H9 (cell line): ENCODE measurements at regions not wholly inside any gene's neighbourhood (a gene's known extent, or its start where the extent isn't known, plus 50 kb on each side); places are given as distances from the start of the nearest gene placed in this dataset.

Experiments
- DNase-seq: peaks from one replicate; pipeline ENCODE4 v3.0.0-alpha.2; 2017
- H2AFZ ChIP-seq: one replicate; pipeline ENCODE4 v1.6.1; 2013; ENCODE audit warnings: mild to moderate bottlenecking, low read length, control low read depth, moderate library complexity
- H2AK5ac ChIP-seq: 2 replicates; pipeline ENCODE4 v1.6.1; 2013; ENCODE audit warnings: low read length, control low read depth, mixed read lengths; ENCODE audit not compliant: insufficient read length
- H2BK120ac ChIP-seq: one replicate; pipeline ENCODE4 v1.6.1; 2013; ENCODE audit warnings: low read depth, mild to moderate bottlenecking, low read length, control low read depth, inconsistent platforms; ENCODE audit not compliant: poor library complexity, severe bottlenecking
- H2BK12ac ChIP-seq: 2 replicates; pipeline ENCODE4 v1.6.1; 2013; ENCODE audit warnings: low read length, control low read depth, mixed read lengths, low read depth; ENCODE audit not compliant: insufficient read length
- H2BK15ac ChIP-seq: 2 replicates; pipeline ENCODE4 v1.6.1; 2013; ENCODE audit warnings: low read depth, low read length, control low read depth
- H2BK20ac ChIP-seq: one replicate; pipeline ENCODE4 v1.6.1; 2013; ENCODE audit warnings: low read depth, mild to moderate bottlenecking, low read length, control low read depth, inconsistent platforms; ENCODE audit not compliant: poor library complexity, severe bottlenecking
- H2BK5ac ChIP-seq: 2 replicates; pipeline ENCODE4 v1.6.1; 2013; ENCODE audit warnings: low read length, control low read depth, mixed read lengths; ENCODE audit not compliant: insufficient read length
- H3K14ac ChIP-seq: 2 replicates; pipeline ENCODE4 v1.6.1; 2013; ENCODE audit warnings: low read length, control low read depth; ENCODE audit not compliant: insufficient read depth
- H3K18ac ChIP-seq: 2 replicates; pipeline ENCODE4 v1.6.1; 2013; ENCODE audit warnings: low read depth, mild to moderate bottlenecking, mixed read lengths, low read length, control low read depth; ENCODE audit not compliant: insufficient read length
- H3K23ac ChIP-seq: 2 replicates; pipeline ENCODE4 v1.6.1; 2013; ENCODE audit warnings: low read length, control low read depth, mixed read lengths, low read depth; ENCODE audit not compliant: insufficient read length
- H3K23me2 ChIP-seq: 2 replicates; pipeline ENCODE4 v1.6.1; 2013; ENCODE audit warnings: low read depth, mild to moderate bottlenecking, mixed read lengths, low read length, control low read depth; ENCODE audit not compliant: insufficient read length, poor library complexity, severe bottlenecking
- H3K27ac ChIP-seq: 2 replicates; pipeline ENCODE4 v1.5.1; 2013; ENCODE audit warnings: low read length, control low read depth, mixed read lengths, low read depth; ENCODE audit not compliant: insufficient read length
- H3K27me3 ChIP-seq: 2 replicates; pipeline ENCODE4 v1.6.1; 2013; ENCODE audit warnings: low read length, control low read depth, inconsistent platforms; ENCODE audit not compliant: insufficient read depth
- H3K4ac ChIP-seq: 2 replicates; pipeline ENCODE4 v1.6.1; 2013; ENCODE audit warnings: low read depth, mild to moderate bottlenecking, control low read depth, inconsistent platforms, low read length, moderate library complexity
- H3K4me1 ChIP-seq: 2 replicates; pipeline ENCODE4 v1.6.1; 2013; ENCODE audit warnings: low read length, control low read depth, inconsistent platforms; ENCODE audit not compliant: insufficient read depth
- H3K4me2 ChIP-seq: 2 replicates; pipeline ENCODE4 v1.6.1; 2013; ENCODE audit warnings: low read length, control low read depth, mixed read lengths; ENCODE audit not compliant: insufficient read length, insufficient read depth
- H3K56ac ChIP-seq: 2 replicates; pipeline ENCODE4 v1.6.1; 2013; ENCODE audit warnings: low read depth, mild to moderate bottlenecking, mixed read lengths, low read length, control low read depth; ENCODE audit not compliant: insufficient read length
- H3K79me1 ChIP-seq: 2 replicates; pipeline ENCODE4 v1.6.1; 2013; ENCODE audit warnings: low read depth, mild to moderate bottlenecking, moderate library complexity, low read length, control low read depth, inconsistent platforms; ENCODE audit not compliant: insufficient read depth, poor library complexity, severe bottlenecking
- H3K79me2 ChIP-seq: 2 replicates; pipeline ENCODE4 v1.6.1; 2013; ENCODE audit warnings: low read length, control low read depth, inconsistent platforms; ENCODE audit not compliant: insufficient read depth
- H3K9ac ChIP-seq: 2 replicates; pipeline ENCODE4 v1.6.1; 2013; ENCODE audit warnings: low read length, control low read depth, mixed read lengths; ENCODE audit not compliant: insufficient read length; ENCODE audit errors: extremely low read depth
- H3K9me3 ChIP-seq: one replicate; pipeline ENCODE4 v1.6.1; 2013; ENCODE audit warnings: low read depth, low read length, inconsistent platforms; ENCODE audit not compliant: control insufficient read depth
- H3T11ph ChIP-seq: one replicate; pipeline ENCODE4 v1.6.1; 2013; ENCODE audit warnings: mild to moderate bottlenecking, low read length, control low read depth, inconsistent platforms
- H4K20me1 ChIP-seq: one replicate; pipeline ENCODE4 v1.6.1; 2013; ENCODE audit not compliant: control insufficient read depth, insufficient read length, insufficient read depth
- H4K5ac ChIP-seq: 2 replicates; pipeline ENCODE4 v1.6.1; 2013; ENCODE audit warnings: low read depth, mild to moderate bottlenecking, mixed read lengths, low read length, control low read depth; ENCODE audit not compliant: insufficient read length
- H4K8ac ChIP-seq: replicated peaks from 2 replicates; pipeline ENCODE4 v1.6.1; 2013; ENCODE audit warnings: low read length, control low read depth, mixed read lengths, low read depth; ENCODE audit not compliant: insufficient read length
- H4K91ac ChIP-seq: 2 replicates; pipeline ENCODE4 v1.6.1; 2013; ENCODE audit warnings: low read depth, mild to moderate bottlenecking, moderate library complexity, mixed read lengths, low read length, control low read depth; ENCODE audit not compliant: insufficient read length
- H3K27ac Mint-ChIP-seq, 3 experiments: 2 replicates in 2 of 3; 3 replicates in 1 of 3; pipeline ENCODE4 v1.8.0; 2020 to 2021; ENCODE audit warnings: mixed read lengths in 3 of 3, mild to moderate bottlenecking in 1 of 3, moderate library complexity in 1 of 3
- H3K27me3 Mint-ChIP-seq: 2 replicates; pipeline ENCODE4 v1.8.0; 2021; ENCODE audit warnings: low read depth, mild to moderate bottlenecking, moderate library complexity, mixed read lengths
- H3K36me3 Mint-ChIP-seq, 3 experiments: 2 replicates in 2 of 3; 3 replicates in 1 of 3; pipeline ENCODE4 v1.8.0; 2020 to 2021; ENCODE audit warnings: low read depth in 3 of 3, mixed read lengths in 3 of 3; ENCODE audit not compliant: insufficient read depth in 1 of 3
- H3K4me1 Mint-ChIP-seq, 2 experiments: 2 replicates each; pipeline ENCODE4 v1.8.0; 2020; ENCODE audit warnings: mixed read lengths in 2 of 2
- H3K4me3 Mint-ChIP-seq, 2 experiments: 2 replicates in 1 of 2; 3 replicates in 1 of 2; pipeline ENCODE4 v1.8.0; 2020 to 2021; ENCODE audit warnings: mild to moderate bottlenecking in 2 of 2, mixed read lengths in 2 of 2, moderate library complexity in 1 of 2
- H3K9me3 Mint-ChIP-seq, 2 experiments: 2 replicates in 1 of 2; 3 replicates in 1 of 2; pipeline ENCODE4 v1.8.0; 2020; ENCODE audit warnings: mild to moderate bottlenecking in 2 of 2, mixed read lengths in 2 of 2, moderate library complexity in 1 of 2
- WGBS: extraction: QIAGEN DNeasy Blood & Tissue Kit; methylation state at CpG from one replicate; pipeline ENCODE4 v1.1.7; 2013; ENCODE audit warnings: missing lambda C conversion rate, low lambda C conversion rate, mixed read lengths; ENCODE audit not compliant: insufficient read length; ENCODE audit errors: extremely low coverage; 5-methylcytosine and 5-hydroxymethylcytosine counted together
- TF ChIP-seq, protein P1 (sequence below): fragments of 200-600 bp; sonication (generic); conservative IDR thresholded peaks from 3 replicates; pipeline ENCODE4 v1.8.0; 2021; ENCODE audit warnings: antibody characterized with exemption, mild to moderate bottlenecking

DNA sequence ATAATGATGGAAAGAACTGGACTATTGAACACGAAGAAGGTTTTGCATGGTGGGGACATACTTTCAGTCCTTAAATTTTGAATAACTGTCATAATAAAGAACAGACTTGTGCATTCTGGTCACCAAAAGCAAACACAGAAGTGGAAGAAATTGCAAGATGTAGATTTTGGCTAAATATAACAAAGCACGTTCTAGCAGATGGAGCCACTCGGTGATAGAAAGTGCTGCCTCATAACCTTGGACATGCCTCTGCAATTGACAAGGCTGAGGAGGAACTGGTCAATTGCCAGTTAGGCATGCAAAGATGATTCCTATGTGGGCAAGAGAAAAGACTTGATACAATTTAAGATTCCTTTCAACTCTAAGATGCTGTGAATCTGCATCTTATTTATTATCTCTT lies 244.1 kb upstream of the ZC3H12C start:
- no peak overlapping the region for H2BK20ac ChIP-seq
- H3K79me2 ChIP-seq = no peaks in the 10 kb centered on the region
- Mint-ChIP-seq H3K4me3 (no peak overlapping the region), H3K4me1 (no peaks in the 10 kb centered on the region), H3K36me3 (no peaks in the 10 kb centered on the region), H3K27ac (no peak overlapping the region), H3K9me3 (no peaks in the 10 kb centered on the region), H3K27me3 (no peaks in the 10 kb centered on the region)
- H3K9ac ChIP-seq = no peak overlapping the region
- no peak overlapping the region for H2BK5ac ChIP-seq
- no peak overlapping the region for H3K4ac ChIP-seq
- H3K9me3 ChIP-seq = no peaks in the 10 kb centered on the region
- no peak overlapping the region for H3K27ac ChIP-seq
- DNase-seq = no peak
- WGBS = no CpG with 5 or more reads among the region's 3 CpGs
- H3K4me2 ChIP-seq = no peak overlapping the region
- H4K8ac ChIP-seq = no peak overlapping the region
- no peaks in the 10 kb centered on the region for H3K27me3 ChIP-seq
- no peak overlapping the region for H3T11ph ChIP-seq
- H4K91ac ChIP-seq = no peak overlapping the region
- H2BK15ac ChIP-seq = no peak overlapping the region
- TF ChIP-seq, protein P1, sequence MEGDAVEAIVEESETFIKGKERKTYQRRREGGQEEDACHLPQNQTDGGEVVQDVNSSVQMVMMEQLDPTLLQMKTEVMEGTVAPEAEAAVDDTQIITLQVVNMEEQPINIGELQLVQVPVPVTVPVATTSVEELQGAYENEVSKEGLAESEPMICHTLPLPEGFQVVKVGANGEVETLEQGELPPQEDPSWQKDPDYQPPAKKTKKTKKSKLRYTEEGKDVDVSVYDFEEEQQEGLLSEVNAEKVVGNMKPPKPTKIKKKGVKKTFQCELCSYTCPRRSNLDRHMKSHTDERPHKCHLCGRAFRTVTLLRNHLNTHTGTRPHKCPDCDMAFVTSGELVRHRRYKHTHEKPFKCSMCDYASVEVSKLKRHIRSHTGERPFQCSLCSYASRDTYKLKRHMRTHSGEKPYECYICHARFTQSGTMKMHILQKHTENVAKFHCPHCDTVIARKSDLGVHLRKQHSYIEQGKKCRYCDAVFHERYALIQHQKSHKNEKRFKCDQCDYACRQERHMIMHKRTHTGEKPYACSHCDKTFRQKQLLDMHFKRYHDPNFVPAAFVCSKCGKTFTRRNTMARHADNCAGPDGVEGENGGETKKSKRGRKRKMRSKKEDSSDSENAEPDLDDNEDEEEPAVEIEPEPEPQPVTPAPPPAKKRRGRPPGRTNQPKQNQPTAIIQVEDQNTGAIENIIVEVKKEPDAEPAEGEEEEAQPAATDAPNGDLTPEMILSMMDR = no peak
- H4K5ac ChIP-seq = no peak overlapping the region
- no peaks in the 10 kb centered on the region for H4K20me1 ChIP-seq
- no peaks in the 10 kb centered on the region for H3K23me2 ChIP-seq
- no peak overlapping the region for H3K56ac ChIP-seq
- no peaks in the 10 kb centered on the region for H3K4me1 ChIP-seq
- H3K23ac ChIP-seq = no peak overlapping the region
- H3K79me1 ChIP-seq = no peaks in the 10 kb centered on the region
- no peak overlapping the region for H3K14ac ChIP-seq
- no peak overlapping the region for H2BK120ac ChIP-seq
- H2BK12ac ChIP-seq = no peak overlapping the region
- H2AFZ ChIP-seq = no peak overlapping the region
- no peak overlapping the region for H2AK5ac ChIP-seq
- no peak overlapping the region for H3K18ac ChIP-seq
